ENCODE measurements at regions not wholly inside any gene's neighbourhood (a gene's known extent, or its start where the extent isn't known, plus 50 kb on each side); places are given as distances from the start of the nearest gene placed in this dataset.

DNA sequence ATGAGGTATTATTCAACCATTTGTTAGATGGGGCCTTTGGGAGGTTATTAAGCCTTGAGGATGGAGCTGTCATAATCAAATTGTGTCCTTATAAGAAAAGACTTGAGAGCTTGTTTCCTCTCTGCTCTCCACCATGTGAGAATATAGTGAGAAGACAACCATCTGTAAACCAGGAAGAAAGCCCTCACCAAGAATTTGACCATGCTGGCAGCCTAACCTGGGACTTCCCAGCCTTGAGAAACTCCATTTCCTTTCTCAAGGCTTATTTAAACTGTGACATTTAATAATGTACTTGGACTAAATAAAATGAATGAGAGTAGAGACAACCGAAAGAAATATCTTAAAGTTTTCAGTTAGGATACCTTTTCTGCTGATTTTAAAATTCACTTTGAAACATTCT, 83.7 kb upstream of the GC start:
- ChIA-PET POLR2A (ENCODE audit: low non-redundant PET) (no interaction called here), CTCF (no interaction called here)
- no peak overlapping the region for H3K27ac ChIP-seq (ENCODE audit: low read depth, low read length, poor library complexity, severe bottlenecking)
- H3K9me3 ChIP-seq (ENCODE audit: low read depth, low read length, poor library complexity, severe bottlenecking), result no peaks in the 10 kb centered on the region
- peak; percentile 36 for DNase-seq (ENCODE audit: low spot score)
- TF ChIP-seq EZH2 (IDR thresholded peaks at IDR 0.05; ENCODE audit: borderline replicate concordance, low read depth, low read length, poor library complexity, severe bottlenecking), result no peak
- TF ChIP-seq CTCF (conservative IDR thresholded peaks at IDR 0.05; ENCODE audit: low read depth, low read length), result no peak
- no peaks in the 10 kb centered on the region for H3K4me1 ChIP-seq (ENCODE audit: insufficient read depth, low read length, poor library complexity, severe bottlenecking)
- no peaks in the 10 kb centered on the region for H3K27me3 ChIP-seq (replicated peaks; ENCODE audit: insufficient read depth, low read depth, low read length, poor library complexity)
- no peak overlapping the region for H3K4me3 ChIP-seq (ENCODE audit: low read depth, low read length, poor library complexity, severe bottlenecking)
- intact Hi-C loops (cut with micrococcal nuclease; ENCODE audit: unreplicated experiment), result no loop called here
- H3K36me3 ChIP-seq (ENCODE audit: insufficient read depth, low read length, poor library complexity, severe bottlenecking), result no peaks in the 10 kb centered on the region
- no TSS peak for BruUV-seq (replicated peaks)

DNA sequence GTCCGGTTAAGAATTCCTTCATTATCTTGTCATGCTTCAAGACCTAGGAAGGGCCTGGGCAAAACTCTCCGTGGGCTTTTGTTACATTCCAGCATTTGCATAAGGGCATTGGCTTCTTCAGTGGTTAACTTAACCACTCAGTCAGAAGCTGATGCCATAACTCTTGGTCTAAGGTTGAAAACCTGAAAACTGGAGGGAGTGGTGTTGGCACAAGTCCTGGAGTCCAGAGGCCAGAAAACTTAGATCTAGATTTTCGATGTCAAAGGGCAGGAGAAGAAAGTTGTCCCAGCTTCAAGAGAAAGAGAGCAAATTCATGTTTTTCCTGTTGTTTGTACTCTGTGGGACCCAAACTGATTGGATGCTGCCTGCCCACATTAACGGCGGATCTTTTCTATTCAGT, 86.6 kb upstream of the GC start:
- BruUV-seq (replicated peaks), result no TSS peak
- no peak for TF ChIP-seq CTCF (conservative IDR thresholded peaks at IDR 0.05; ENCODE audit: low read depth, low read length)
- TF ChIP-seq EZH2 (IDR thresholded peaks at IDR 0.05; ENCODE audit: borderline replicate concordance, low read depth, low read length, poor library complexity, severe bottlenecking), result no peak
- ChIA-PET CTCF (no interaction called here), POLR2A (ENCODE audit: low non-redundant PET) (no interaction called here)
- Histone ChIP-seq H3K27ac (ENCODE audit: low read depth, low read length, poor library complexity, severe bottlenecking) (no peak overlapping the region), H3K27me3 (replicated peaks; ENCODE audit: insufficient read depth, low read depth, low read length, poor library complexity) (no peaks in the 10 kb centered on the region), H3K9me3 (ENCODE audit: low read depth, low read length, poor library complexity, severe bottlenecking) (no peaks in the 10 kb centered on the region), H3K36me3 (ENCODE audit: insufficient read depth, low read length, poor library complexity, severe bottlenecking) (no peaks in the 10 kb centered on the region), H3K4me3 (ENCODE audit: low read depth, low read length, poor library complexity, severe bottlenecking) (no peak overlapping the region), H3K4me1 (ENCODE audit: insufficient read depth, low read length, poor library complexity, severe bottlenecking) (peaks cover 20% of the 10 kb centered on the region)
- no peak for DNase-seq (ENCODE audit: low spot score)
- intact Hi-C loops (cut with micrococcal nuclease; ENCODE audit: unreplicated experiment), result loop anchor here (10.0 kb wide), 2 partner anchors 96 to 414 kb away; no protein-coding TSS in a partner anchor

DNA sequence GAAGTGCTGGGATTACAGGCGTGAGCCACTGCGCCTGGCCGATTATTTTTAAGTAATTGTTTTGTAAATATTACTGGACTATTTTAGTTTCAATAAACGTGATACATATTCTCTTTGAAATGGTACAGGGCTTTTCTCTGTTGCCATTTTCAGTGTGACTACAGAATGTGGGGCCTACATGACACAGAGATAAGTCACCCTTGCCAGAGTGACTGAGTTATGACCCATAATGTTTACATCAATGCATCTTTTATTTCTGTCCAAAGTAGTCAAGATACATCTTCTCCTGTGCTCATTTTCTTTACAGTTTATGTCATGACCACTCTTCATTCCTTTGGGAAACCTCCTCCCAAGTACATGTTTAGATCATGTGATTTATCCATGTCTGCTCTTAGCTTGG, 88.3 kb upstream of the GC start:
- intact Hi-C loops (cut with micrococcal nuclease; ENCODE audit: unreplicated experiment), result loop anchor here (10.0 kb wide), 2 partner anchors 97 to 413 kb away; no protein-coding TSS in a partner anchor
- POLR2A ChIA-PET (ENCODE audit: low non-redundant PET), result no interaction called here
- H3K9me3 ChIP-seq (ENCODE audit: low read depth, low read length, poor library complexity, severe bottlenecking), result no peaks in the 10 kb centered on the region
- H3K4me1 ChIP-seq (ENCODE audit: insufficient read depth, low read length, poor library complexity, severe bottlenecking), result peaks cover 26% of the 10 kb centered on the region
- CTCF ChIA-PET, result no interaction called here
- DNase-seq (ENCODE audit: low spot score), result no peak
- no peaks in the 10 kb centered on the region for H3K36me3 ChIP-seq (ENCODE audit: insufficient read depth, low read length, poor library complexity, severe bottlenecking)
- no TSS peak for BruUV-seq (replicated peaks)
- peak overlapping the region; percentile 29 for H3K27ac ChIP-seq (ENCODE audit: low read depth, low read length, poor library complexity, severe bottlenecking)
- H3K27me3 ChIP-seq (replicated peaks; ENCODE audit: insufficient read depth, low read depth, low read length, poor library complexity), result no peaks in the 10 kb centered on the region
- no peak overlapping the region for H3K4me3 ChIP-seq (ENCODE audit: low read depth, low read length, poor library complexity, severe bottlenecking)
- no peak for TF ChIP-seq CTCF (conservative IDR thresholded peaks at IDR 0.05; ENCODE audit: low read depth, low read length)
- no peak for TF ChIP-seq EZH2 (IDR thresholded peaks at IDR 0.05; ENCODE audit: borderline replicate concordance, low read depth, low read length, poor library complexity, severe bottlenecking)

Data from A673 (cell line).